K562 (cell line): ENCODE measurements at regions not wholly inside any gene's neighbourhood (a gene's known extent, or its start where the extent isn't known, plus 50 kb on each side); places are given as distances from the start of the nearest gene placed in this dataset.

Experiments
- ATAC-seq: fragments of 200-7000 bp; cut with Tn5 transposase; 3 replicates; pipeline ENCODE4 v1.9.1; 2020; ENCODE audit warnings: moderate library complexity
- BruUV-seq: library from RNA; stranded (reverse); fragments of 400-500 nt; replicated peaks from 2 replicates; lab custom pipeline; 2021; lab: Mats Ljungman, UMichigan
- CTCF ChIA-PET: fragments of 300-600 bp; formaldehyde crosslinking; extraction: SDS; loops from one replicate; lab custom pipeline; 2021; ENCODE audit warnings: low intra/inter-chr PET ratio; lab: Yijun Ruan, JAX
- POLR2A ChIA-PET: fragments of 300-600, 350-650 bp; sonication (Branson Sonifier 250); formaldehyde crosslinking; extraction: SDS; loops from one replicate; lab custom pipeline; 2021; ENCODE audit warnings: antibody characterized with exemption, inconsistent platforms; lab: Yijun Ruan, JAX
- DNase-seq, 4 experiments: peaks; one replicate each; pipeline versions ENCODE4 v3.0.0 to v3.0.0-alpha.2; 2011 to 2018; ENCODE audit warnings: low spot score in 3 of 4, mixed read lengths in 3 of 4; ENCODE audit errors: extremely low read depth in 1 of 4
- FAIRE-seq: peaks from 2 replicates; lab custom pipeline; 2011; peaks lifted over from hg19 to GRCh38; lab: Jason Lieb, UNC
- H2AFZ ChIP-seq: 2 replicates; pipeline ENCODE4 v1.6.0; 2011; ENCODE audit warnings: low read depth, low read length, control low read depth, inconsistent platforms
- H3K27ac ChIP-seq: fragments of 200-600 bp; 3 replicates; pipeline ENCODE4 v1.8.0; 2011; ENCODE audit warnings: low read depth, mild to moderate bottlenecking, control low read depth, inconsistent platforms, low read length, moderate library complexity, mixed read lengths; ENCODE audit errors: extremely low read depth
- H3K27me3 ChIP-seq, 2 experiments: fragments of 300-600 bp in 1 of 2; 2 replicates in 1 of 2; 3 replicates in 1 of 2; pipeline versions ENCODE4 v1.6.0 to v1.8.0; 2011; ENCODE audit warnings: inconsistent platforms in 2 of 2, low read length in 2 of 2, mild to moderate bottlenecking in 1 of 2, mixed read lengths in 1 of 2, moderate library complexity in 1 of 2; ENCODE audit not compliant: control insufficient read depth in 2 of 2, insufficient read depth in 2 of 2
- H3K36me3 ChIP-seq: fragments of 300-600 bp; 3 replicates; pipeline ENCODE4 v1.8.0; 2011; ENCODE audit warnings: mild to moderate bottlenecking, low read length, inconsistent platforms; ENCODE audit not compliant: control insufficient read depth, insufficient read depth
- H3K4me1 ChIP-seq, 2 experiments: fragments of 200-600 bp in 1 of 2; replicated peaks in 1 of 2; 2 replicates in 1 of 2; 3 replicates in 1 of 2; pipeline versions ENCODE4 v1.5.1 to v1.8.0; 2011; ENCODE audit warnings: inconsistent platforms in 2 of 2, low read length in 2 of 2, mild to moderate bottlenecking in 1 of 2, mixed read lengths in 1 of 2, moderate library complexity in 1 of 2; ENCODE audit not compliant: control insufficient read depth in 2 of 2, insufficient read depth in 2 of 2
- H3K4me2 ChIP-seq: 2 replicates; pipeline ENCODE4 v1.6.1; 2011; ENCODE audit warnings: low read length, control low read depth, inconsistent platforms, mixed read lengths; ENCODE audit not compliant: insufficient read depth
- H3K4me3 ChIP-seq: fragments of 200-600 bp; sonication (generic), shearing (Covaris generic); 2 replicates; pipeline ENCODE4 v1.5.1; 2016; ENCODE audit warnings: control low read depth, inconsistent platforms
- H3K79me2 ChIP-seq: fragments of 200-600 bp; 3 replicates; pipeline ENCODE4 v1.8.0; 2011; ENCODE audit warnings: low read length, inconsistent platforms; ENCODE audit not compliant: control insufficient read depth, insufficient read depth
- H3K9ac ChIP-seq, 2 experiments: 2 replicates each; pipeline versions ENCODE4 v1.6.0 to v1.6.1; 2011; ENCODE audit warnings: low read depth in 2 of 2, low read length in 2 of 2, control low read depth in 1 of 2, inconsistent platforms in 1 of 2, mild to moderate bottlenecking in 1 of 2, mixed read lengths in 1 of 2; ENCODE audit not compliant: insufficient read depth in 1 of 2
- H3K9me1 ChIP-seq: one replicate; pipeline ENCODE4 v1.6.0; 2011; ENCODE audit warnings: inconsistent platforms, mild to moderate bottlenecking, low read length, moderate library complexity; ENCODE audit not compliant: control insufficient read depth, insufficient read depth
- H3K9me3 ChIP-seq: replicated peaks from 2 replicates; pipeline ENCODE4 v1.5.1; 2011; ENCODE audit warnings: low read depth, low read length, inconsistent platforms; ENCODE audit not compliant: control insufficient read depth, insufficient read depth
- H4K20me1 ChIP-seq: replicated peaks from 2 replicates; pipeline ENCODE4 v1.6.1; 2011; ENCODE audit warnings: low read length, inconsistent platforms, mixed read lengths; ENCODE audit not compliant: control insufficient read depth, insufficient read depth
- MCM3 ChIP-seq: fragments of 450-650 bp; IDR thresholded peaks from 2 replicates; pipeline ENCODE4 v1.6.1; 2016
- THRA ChIP-seq: fragments of 450-650 bp; IDR thresholded peaks from 2 replicates; pipeline ENCODE4 v1.6.1; 2017; ENCODE audit warnings: mild to moderate bottlenecking, moderate library complexity
- USF2 ChIP-seq: sonication (generic); formaldehyde crosslinking; IDR thresholded peaks from 2 replicates; pipeline ENCODE4 v1.5.0; 2020; ENCODE audit warnings: missing genetic modification reagents
- ZBTB12 ChIP-seq: fragments of 250-450 bp; sonication (Bioruptor Pico); IDR thresholded peaks from 2 replicates; pipeline ENCODE4 v1.4.0; 2020
- ZNF766 ChIP-seq: fragments of 200-800 bp; sonication (Bioruptor generic); conservative IDR thresholded peaks from 2 replicates; pipeline ENCODE4 v1.6.1; 2016; ENCODE audit warnings: missing genetic modification characterization, missing compliant biosample characterization
- WGBS: fragments of 100-300 bp; shearing (Covaris generic); methylation state at CpG from one replicate; pipeline ENCODE4 v1.1.6; 2016; ENCODE audit warnings: low coverage, mixed read lengths; ENCODE audit not compliant: insufficient coverage; ENCODE audit errors: missing lambda C conversion rate; 5-methylcytosine and 5-hydroxymethylcytosine counted together
- in situ Hi-C: fragments of 300-500 bp; cut with MboI; formaldehyde crosslinking; loops from 4 replicates; pipeline ENCODE4 v1.15.0; 2018; ENCODE audit warnings: inconsistent platforms, mixed read lengths
- intact Hi-C: fragments of 100-400 bp; cut with micrococcal nuclease; formaldehyde crosslinking; loops from 2 replicates; pipeline ENCODE4 v1.14.2; 2022

GRCh38 chr12:73067616-73068015, 795.4 kb downstream of the TRHDE start:
- Histone ChIP-seq H3K27me3 (no peaks in the 10 kb centered on the region), H3K36me3 (no peaks in the 10 kb centered on the region), H2AFZ (no peak overlapping the region), H3K4me1 (no peaks in the 10 kb centered on the region), H3K9me1 (no peaks in the 10 kb centered on the region), H3K9ac (no peak overlapping the region), H4K20me1 (no peaks in the 10 kb centered on the region), H3K4me2 (no peak overlapping the region), H3K79me2 (no peaks in the 10 kb centered on the region), H3K27ac (no peak overlapping the region), H3K9me3 (peaks cover 4% of the 10 kb centered on the region; the same call in 1 of the 2 replicates), H3K4me3 (no peak overlapping the region)
- no peak for TF ChIP-seq MCM3
- TF ChIP-seq ZBTB12 (CRISPR knock-in tag), result no peak
- no peak for TF ChIP-seq USF2 (CRISPR knock-in tag)
- TF ChIP-seq ZNF766, result no peak
- TF ChIP-seq THRA, result no peak
- DNase-seq (no peak), ATAC-seq (no peak), FAIRE-seq (no peak)
- intact Hi-C loops, result no loop called here
- WGBS, result 0% methylated on average over 4 of the region's 5 CpGs
- no TSS peak for BruUV-seq
- CTCF ChIA-PET, result no interaction called here
- in situ Hi-C loops, result loop anchor here (10.0 kb wide), 1 partner anchor 557 kb away; no protein-coding TSS in a partner anchor
- POLR2A ChIA-PET, result no interaction called here
